MCF 10A (cell line): ENCODE measurements at regions not wholly inside any gene's neighbourhood (a gene's known extent, or its start where the extent isn't known, plus 50 kb on each side); places are given as distances from the start of the nearest gene placed in this dataset.
"Not testable (repeated sequence)": the region's sequence is repeated elsewhere in the genome, so short reads cannot be mapped to it uniquely, and the experiment has no call there.

Experiments
- BruUV-seq: library from RNA; stranded (reverse); fragments of 400-500 nt; replicated peaks from 2 replicates; lab custom pipeline; 2021; lab: Mats Ljungman, UMichigan
- CTCF ChIA-PET: fragments of 300-600 bp; sonication (Branson Sonifier 250); formaldehyde crosslinking; extraction: SDS; loops from one replicate; lab custom pipeline; 2021; ENCODE audit warnings: antibody characterized with exemption, inconsistent platforms; lab: Yijun Ruan, JAX
- POLR2A ChIA-PET: fragments of 300-600, 350-650 bp; sonication (Branson Sonifier 250); formaldehyde crosslinking; extraction: SDS; loops from one replicate; lab custom pipeline; 2020; ENCODE audit warnings: antibody characterized with exemption, inconsistent platforms; lab: Yijun Ruan, JAX
- DNase-seq: peaks from one replicate; pipeline ENCODE4 v3.0.0-alpha.2; 2018; ENCODE audit not compliant: unreplicated experiment
- H3K27ac Mint-ChIP-seq: one replicate; pipeline ENCODE4 v1.8.0; 2022; ENCODE audit warnings: mild to moderate bottlenecking, low read depth, mixed read lengths; ENCODE audit not compliant: unreplicated experiment
- H3K27me3 Mint-ChIP-seq: one replicate; pipeline ENCODE4 v1.8.0; 2022; ENCODE audit warnings: mixed read lengths; ENCODE audit not compliant: insufficient read depth, unreplicated experiment
- H3K36me3 Mint-ChIP-seq: one replicate; pipeline ENCODE4 v1.8.0; 2022; ENCODE audit warnings: mild to moderate bottlenecking, moderate library complexity, mixed read lengths; ENCODE audit not compliant: insufficient read depth, unreplicated experiment
- H3K4me1 Mint-ChIP-seq: one replicate; pipeline ENCODE4 v1.8.0; 2022; ENCODE audit warnings: mixed read lengths; ENCODE audit not compliant: insufficient read depth, unreplicated experiment
- H3K4me3 Mint-ChIP-seq: one replicate; pipeline ENCODE4 v1.8.0; 2022; ENCODE audit warnings: mild to moderate bottlenecking, moderate library complexity, mixed read lengths; ENCODE audit not compliant: unreplicated experiment
- H3K9me3 Mint-ChIP-seq: one replicate; pipeline ENCODE4 v1.8.0; 2022; ENCODE audit warnings: mixed read lengths; ENCODE audit not compliant: unreplicated experiment
- CTCF ChIP-seq: fragments of 200-600 bp; IDR thresholded peaks from one replicate; pipeline ENCODE4 v1.8.0; 2022; ENCODE audit warnings: antibody characterized with exemption, mild to moderate bottlenecking; ENCODE audit not compliant: unreplicated experiment
- intact Hi-C: fragments of 100-400 bp; cut with micrococcal nuclease; formaldehyde crosslinking; loops from 2 replicates; pipeline ENCODE4 v1.14.1; 2022

DNA sequence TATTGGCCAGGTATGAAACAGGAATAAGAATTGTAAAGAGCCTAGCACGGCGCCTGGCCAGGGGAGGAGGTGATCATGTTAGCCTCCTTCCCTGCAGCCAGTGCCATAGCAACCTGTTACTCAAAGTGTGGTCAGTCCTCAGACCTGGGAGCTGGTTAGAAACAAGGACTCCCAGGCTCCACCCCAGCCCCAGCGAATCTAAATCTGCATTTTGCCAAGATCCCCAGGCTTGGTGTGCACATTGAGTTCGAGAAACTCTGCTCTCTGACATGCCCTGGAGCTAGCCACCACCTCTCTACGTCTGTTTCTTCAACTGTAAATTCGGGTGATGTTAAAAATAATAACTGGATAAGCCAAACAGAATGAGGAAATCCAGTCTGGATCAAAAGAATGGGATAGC, 56.1 kb upstream of the ALX4 start:
- no peak for TF ChIP-seq CTCF
- Mint-ChIP-seq H3K27me3 (peaks cover 12% of the 10 kb centered on the region), H3K36me3 (no peaks in the 10 kb centered on the region), H3K27ac (no peak overlapping the region), H3K4me3 (no peak overlapping the region), H3K4me1 (no peaks in the 10 kb centered on the region), H3K9me3 (no peaks in the 10 kb centered on the region)
- ChIA-PET POLR2A (no interaction called here), CTCF (no interaction called here)
- intact Hi-C loops: no loop called here
- DNase-seq: no peak
- BruUV-seq: no TSS peak

DNA sequence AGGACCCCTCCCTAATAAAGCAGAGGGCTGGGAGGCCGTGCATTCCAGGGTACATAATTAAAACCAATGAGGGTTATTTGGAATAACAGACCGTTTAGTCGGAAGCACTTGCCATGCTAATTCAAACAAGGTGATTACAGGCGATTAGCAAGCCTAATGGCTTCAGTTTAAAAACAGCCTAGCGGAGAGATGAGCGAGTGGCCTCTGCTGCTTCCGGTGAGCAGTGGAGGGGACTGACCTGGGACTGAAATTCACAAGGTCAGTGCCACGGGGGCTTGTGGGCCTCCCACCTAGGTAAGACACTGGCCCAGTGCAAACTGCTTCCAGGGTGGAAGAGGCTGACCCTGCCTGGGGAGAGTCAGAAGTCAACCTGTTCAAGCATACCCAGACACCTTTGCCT, 56.8 kb upstream of the ALX4 start:
- Mint-ChIP-seq H3K36me3 (no peaks in the 10 kb centered on the region), H3K4me1 (no peaks in the 10 kb centered on the region), H3K9me3 (no peaks in the 10 kb centered on the region), H3K27me3 (peaks cover 12% of the 10 kb centered on the region), H3K4me3 (no peak overlapping the region), H3K27ac (no peak overlapping the region)
- ChIA-PET POLR2A (no interaction called here), CTCF (no interaction called here)
- intact Hi-C loops: no loop called here
- DNase-seq: no peak
- TF ChIP-seq CTCF: no peak
- no TSS peak for BruUV-seq

- BruUV-seq: no TSS peak
- TF ChIP-seq CTCF: no peak
- H3K9me3 Mint-ChIP-seq: no peaks in the 10 kb centered on the region
Observed at GRCh38 chr11:44367452-44367851, 57.5 kb upstream of the ALX4 start.

GRCh38 chr11:44368886-44369285, 58.9 kb upstream of the ALX4 start:
- Mint-ChIP-seq H3K36me3 (no peaks in the 10 kb centered on the region), H3K27ac (no peak overlapping the region), H3K4me3 (no peak overlapping the region), H3K4me1 (no peaks in the 10 kb centered on the region), H3K27me3 (no peaks in the 10 kb centered on the region), H3K9me3 (no peaks in the 10 kb centered on the region)
- TF ChIP-seq CTCF: no peak
- ChIA-PET CTCF (no interaction called here), POLR2A (no interaction called here)
- intact Hi-C loops: no loop called here
- BruUV-seq: no TSS peak
- no peak for DNase-seq

More at GRCh38 chr11:44367452-44367851, 57.5 kb upstream of the ALX4 start:
- H3K4me1 Mint-ChIP-seq: no peaks in the 10 kb centered on the region
- no peaks in the 10 kb centered on the region for H3K36me3 Mint-ChIP-seq
- CTCF ChIA-PET: interaction anchor here (0.6 kb wide), 1 partner anchor 10 kb away, joined by 3 read pairs; no protein-coding TSS in a partner anchor
- no peak overlapping the region for H3K27ac Mint-ChIP-seq
- intact Hi-C loops: no loop called here
- DNase-seq: no peak
- no peak overlapping the region for H3K4me3 Mint-ChIP-seq
- POLR2A ChIA-PET: no interaction called here
- H3K27me3 Mint-ChIP-seq: peaks cover 6% of the 10 kb centered on the region

DNA sequence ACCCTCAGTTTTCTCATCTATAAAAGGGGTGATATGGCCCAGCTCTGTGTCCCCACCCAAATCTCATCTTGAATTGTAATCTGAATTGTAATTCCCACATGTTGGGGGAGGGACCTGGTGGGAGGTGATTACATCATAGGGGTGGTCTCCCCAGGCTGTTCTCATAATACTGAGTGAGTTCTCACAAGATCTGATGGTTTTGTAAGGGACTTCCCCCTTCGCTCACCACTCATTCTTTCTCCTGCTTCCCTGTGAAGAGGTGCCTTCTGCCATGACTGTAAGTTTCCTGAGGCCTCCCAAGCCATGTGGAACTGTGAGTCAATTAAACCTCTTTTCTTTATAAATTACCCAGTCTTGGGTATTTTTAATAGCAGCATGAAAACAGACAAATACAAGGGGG, 61.1 kb upstream of the ALX4 start:
- H3K4me3 Mint-ChIP-seq, H3K36me3 Mint-ChIP-seq, H3K4me1 Mint-ChIP-seq, POLR2A ChIA-PET, H3K9me3 Mint-ChIP-seq, H3K27ac Mint-ChIP-seq, intact Hi-C loops, DNase-seq, BruUV-seq, H3K27me3 Mint-ChIP-seq: not testable (repeated sequence)
- CTCF ChIA-PET: interaction anchor here (1.0 kb wide), 1 partner anchor 565 kb away, joined by 3 read pairs; no protein-coding TSS in a partner anchor
